ENCODE measurements at regions not wholly inside any gene's neighbourhood (a gene's known extent, or its start where the extent isn't known, plus 50 kb on each side); places are given as distances from the start of the nearest gene placed in this dataset.

GRCh38 chr7:121002-121785 lies 71.2 kb upstream of the FAM20C start:
- TF ChIP-seq CTCF (conservative IDR thresholded peaks at IDR 0.05; ENCODE audit: low read depth in 2 of 2): no peak
- no peak for TF ChIP-seq CREB1 (CRISPR knock-in tag; IDR thresholded peaks at IDR 0.05; ENCODE audit: low read depth)
- TF ChIP-seq POLR2AphosphoS5 (IDR thresholded peaks at IDR 0.05; ENCODE audit: low read depth): no peak
- no peak for TF ChIP-seq EZH2 (IDR thresholded peaks at IDR 0.05; ENCODE audit: low read depth, unreplicated experiment)
- TF ChIP-seq REST (IDR thresholded peaks at IDR 0.05; ENCODE audit: unreplicated experiment): no peak
- TF ChIP-seq ZNF114 (CRISPR knock-in tag; IDR thresholded peaks at IDR 0.05): no peak
- TF ChIP-seq STAT1 (IDR thresholded peaks at IDR 0.05; ENCODE audit: unreplicated experiment): no peak

Data from GM23338 (cell line).